Heart right ventricle (tissue), 16 donors: ENCODE measurements at regions not wholly inside any gene's neighbourhood (a gene's known extent, or its start where the extent isn't known, plus 50 kb on each side); places are given as distances from the start of the nearest gene placed in this dataset.

Experiments
- ATAC-seq, 8 donors: fragments of 200-7000 bp; cut with Tn5 transposase; one replicate each; pipeline ENCODE4 v1.9.1; 2020; ENCODE audit warnings: mild to moderate bottlenecking in 8 of 8, moderate library complexity in 8 of 8, moderate number of reproducible peaks in 1 of 8
- DNase-seq, 2 donors: peaks; one replicate each; pipeline ENCODE4 v3.0.0-alpha.2; 2020
- H3K27ac ChIP-seq, 10 donors: fragments of 200-600 bp; sonication (generic) in 2 of 10; one replicate each; pipeline versions ENCODE4 v1.5.0 to v1.8.0; 2020 to 2022; ENCODE audit warnings: mild to moderate bottlenecking in 3 of 10
- H3K27me3 ChIP-seq, 7 donors: fragments of 200-600 bp; one replicate each; pipeline ENCODE4 v1.8.0; 2021 to 2022; ENCODE audit warnings: mild to moderate bottlenecking in 2 of 7
- H3K36me3 ChIP-seq, 9 donors: fragments of 200-600 bp; sonication (generic) in 1 of 9; one replicate each; pipeline versions ENCODE4 v1.5.0 to v1.8.0; 2020 to 2022; ENCODE audit warnings: mild to moderate bottlenecking in 2 of 9
- H3K4me1 ChIP-seq, 9 donors: fragments of 200-600 bp; sonication (generic) in 1 of 9; one replicate each; pipeline versions ENCODE4 v1.5.0 to v1.8.0; 2020 to 2022; ENCODE audit warnings: mild to moderate bottlenecking in 4 of 9
- H3K4me3 ChIP-seq, 10 donors: fragments of 200-600 bp; sonication (generic) in 2 of 10; one replicate each; pipeline versions ENCODE4 v1.5.0 to v1.8.0; 2020 to 2022; ENCODE audit warnings: mild to moderate bottlenecking in 7 of 10, moderate library complexity in 2 of 10
- H3K9me3 ChIP-seq, 11 donors: fragments of 200-600 bp in 10 of 11; sonication (generic) in 2 of 11; one replicate each; pipeline versions ENCODE4 v1.5.0 to v1.8.0; 2013 to 2022; ENCODE audit warnings: mild to moderate bottlenecking in 2 of 11, control low read depth in 1 of 11, moderate library complexity in 1 of 11
- WGBS, 2 donors: extraction: QIAGEN DNeasy Blood & Tissue Kit; methylation state at CpG; one replicate each; pipeline ENCODE4 v1.1.7; 2013; ENCODE audit warnings: inconsistent platforms in 1 of 2; 5-methylcytosine and 5-hydroxymethylcytosine counted together
- intact Hi-C, 10 donors: fragments of 100-400 bp; cut with DNase I; formaldehyde crosslinking; loops; one replicate each; pipeline versions ENCODE4 v1.11.1 to v1.14.2; 2022
- TF ChIP-seq, protein P1 (sequence below), 9 donors: fragments of 200-600 bp; sonication (generic) in 2 of 9; IDR thresholded peaks; one replicate each; pipeline versions ENCODE4 v1.5.0 to v1.8.0; 2021 to 2022; ENCODE audit warnings: antibody characterized with exemption in 9 of 9, mild to moderate bottlenecking in 5 of 9, moderate library complexity in 1 of 9
- donor health status: Arrhythmogenic right ventricular cardiomyopathy.
- donor health status: ischemic (EF 13 %, LVEDD 7.1; RV severe dilation, severe dysfunction).
- donor health status: healthy with polysubstance abuse.
- donor health status: DM: no; HTN: yes; CAD: no.
- donor health status: DM: no; HTN: no; CAD: no.
- donor health status: ischemic (EF 25% LVEDD 6.9; RV normal size, moderate dysfunction).
- donor health status: ischemic (EF 25% LVEDD 5.7; RV mildly dilated, moderate dysfunction).
- donor health status: healthy.
- donor health status: DM: yes; HTN: yes; CAD: no.
- donor health status: Ischemic cardiomyopathy.
- donor health status: ischemic (EF 35%, LVEDD 5.7; RV mildly dilated, moderate dysfunction).
- donor health status: nonischemic (EF 11% LVEDD 7.7; RV severe dilation, severe dysfunction).
- donor health status: DM: yes; HTN: yes; CAD: no.
- donor health status: PGD.
- donor health status: ischemic (EF 29% LVEDD 5.4; RV normal size, mild dysfunction).
- donor health status: nonischemic (EF 23%, LVEDD 6.1; RV moderate dilation, normal function).

DNA sequence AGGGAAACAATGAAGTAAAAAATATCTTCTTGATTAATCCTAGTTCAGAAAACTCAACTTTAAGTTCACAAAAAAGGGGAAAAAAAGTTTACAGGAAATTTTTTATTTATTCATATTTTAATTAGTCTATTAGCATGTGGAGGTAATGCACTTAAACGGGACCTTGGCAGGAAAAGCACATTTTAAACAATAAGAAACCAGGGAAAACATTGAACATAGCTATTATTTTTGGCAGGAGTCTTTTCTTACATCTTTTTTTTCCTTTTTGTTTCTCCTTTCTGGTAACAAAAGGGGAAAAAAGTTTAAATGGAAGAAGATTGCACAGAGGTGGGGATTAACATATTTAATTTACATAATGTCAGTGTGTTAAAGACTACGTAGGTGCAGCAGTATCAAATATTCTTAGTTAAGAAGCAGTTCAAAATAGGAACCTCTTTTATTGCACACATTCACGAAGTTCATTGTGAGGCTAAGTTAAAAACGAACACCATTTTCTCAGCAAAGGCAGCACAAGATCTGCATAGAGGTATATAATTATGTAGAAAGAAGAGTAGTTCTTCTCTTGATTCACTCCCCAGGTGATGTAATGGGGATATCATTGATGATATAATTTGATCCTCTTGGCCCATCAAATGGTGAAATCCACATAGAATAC is 940.5 kb downstream of the CDH11 start:
- Histone ChIP-seq H3K27ac (no peak overlapping the region), H3K36me3 (no peaks in the 10 kb centered on the region), H3K4me1 (peaks cover 0 to 5% (median 0%) of the 10 kb centered on the region in 9 donors), H3K4me3 (no peak overlapping the region), H3K9me3 (peaks cover 0 to 29% (median 11%) of the 10 kb centered on the region in 11 donors), H3K27me3 (no peaks in the 10 kb centered on the region)
- WGBS, 2 donors = 64 to 75% methylated on average over 4 of the region's 4 CpGs
- ATAC-seq (no peak), DNase-seq (no peak)
- intact Hi-C loops = no loop called here
- TF ChIP-seq, protein P1, sequence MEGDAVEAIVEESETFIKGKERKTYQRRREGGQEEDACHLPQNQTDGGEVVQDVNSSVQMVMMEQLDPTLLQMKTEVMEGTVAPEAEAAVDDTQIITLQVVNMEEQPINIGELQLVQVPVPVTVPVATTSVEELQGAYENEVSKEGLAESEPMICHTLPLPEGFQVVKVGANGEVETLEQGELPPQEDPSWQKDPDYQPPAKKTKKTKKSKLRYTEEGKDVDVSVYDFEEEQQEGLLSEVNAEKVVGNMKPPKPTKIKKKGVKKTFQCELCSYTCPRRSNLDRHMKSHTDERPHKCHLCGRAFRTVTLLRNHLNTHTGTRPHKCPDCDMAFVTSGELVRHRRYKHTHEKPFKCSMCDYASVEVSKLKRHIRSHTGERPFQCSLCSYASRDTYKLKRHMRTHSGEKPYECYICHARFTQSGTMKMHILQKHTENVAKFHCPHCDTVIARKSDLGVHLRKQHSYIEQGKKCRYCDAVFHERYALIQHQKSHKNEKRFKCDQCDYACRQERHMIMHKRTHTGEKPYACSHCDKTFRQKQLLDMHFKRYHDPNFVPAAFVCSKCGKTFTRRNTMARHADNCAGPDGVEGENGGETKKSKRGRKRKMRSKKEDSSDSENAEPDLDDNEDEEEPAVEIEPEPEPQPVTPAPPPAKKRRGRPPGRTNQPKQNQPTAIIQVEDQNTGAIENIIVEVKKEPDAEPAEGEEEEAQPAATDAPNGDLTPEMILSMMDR (IDR thresholded peaks at IDR 0.05) = no peak

DNA sequence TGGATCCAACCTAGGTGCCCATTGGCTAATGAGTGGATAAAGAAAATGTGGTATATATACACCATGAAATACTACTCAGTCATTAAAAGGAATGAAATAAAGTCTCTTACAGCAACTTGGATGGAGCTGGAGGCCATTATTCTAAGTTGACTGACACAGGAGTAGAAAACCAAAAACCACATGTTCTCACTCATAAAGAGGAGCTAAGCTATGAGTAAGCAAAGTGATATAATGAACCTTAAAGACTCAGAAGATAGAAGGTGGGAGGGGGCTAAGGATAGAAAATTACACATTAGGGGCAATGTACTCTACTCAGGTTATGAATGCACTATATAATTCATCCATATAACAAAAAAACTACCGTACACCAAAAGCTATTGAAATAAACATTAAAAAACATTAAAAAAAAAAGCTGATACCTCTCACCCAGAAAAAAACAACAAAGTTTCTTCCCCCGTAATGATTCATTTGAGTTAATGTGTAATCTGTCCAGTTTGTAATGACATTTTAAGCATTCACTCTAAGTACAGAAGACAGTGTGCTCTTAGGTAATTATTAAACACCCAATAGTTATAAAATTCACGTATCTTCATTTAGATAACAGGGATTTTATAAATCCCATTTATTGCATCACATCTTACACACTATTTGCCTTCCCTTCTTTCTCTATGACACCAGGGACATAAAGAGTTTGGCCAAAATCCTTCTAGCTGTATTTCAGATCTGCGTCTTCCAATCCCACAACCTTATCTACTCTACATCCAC is 941.5 kb downstream of the CDH11 start:
- Histone ChIP-seq H3K9me3 (peaks cover 0 to 29% (median 11%) of the 10 kb centered on the region in 11 donors), H3K4me3 (no peak overlapping the region), H3K27ac (no peak overlapping the region), H3K27me3 (no peaks in the 10 kb centered on the region), H3K36me3 (no peaks in the 10 kb centered on the region), H3K4me1 (peaks cover 0 to 5% (median 0%) of the 10 kb centered on the region in 9 donors)
- ATAC-seq (no peak), DNase-seq (no peak)
- WGBS, 2 donors = 88 to 94% methylated on average over 4 of the region's 4 CpGs
- TF ChIP-seq, protein P1 (IDR thresholded peaks at IDR 0.05) = no peak
- intact Hi-C loops = no loop called here

DNA sequence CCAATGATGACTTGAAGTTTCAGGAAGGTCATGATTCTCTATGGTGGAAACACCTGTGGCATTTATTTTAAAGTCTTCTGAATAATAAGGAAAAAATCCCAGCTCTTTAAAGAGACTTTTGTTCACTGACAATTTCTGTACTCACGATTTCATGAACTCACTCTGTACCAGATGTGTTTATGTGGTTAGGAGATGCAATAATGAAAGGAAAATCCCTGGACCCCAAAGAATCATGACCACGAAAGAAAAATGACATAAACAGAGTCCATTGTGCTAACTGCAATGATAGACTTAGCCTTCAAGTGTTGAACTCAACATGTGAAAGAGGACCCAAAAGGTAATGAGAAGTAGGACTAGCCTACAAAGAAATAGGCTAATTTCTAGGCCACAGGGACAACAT is 947.5 kb downstream of the CDH11 start:
- Histone ChIP-seq H3K4me1 (no peaks in the 10 kb centered on the region), H3K4me3 (no peak overlapping the region), H3K9me3 (peaks cover 0 to 28% (median 11%) of the 10 kb centered on the region in 11 donors), H3K36me3 (no peaks in the 10 kb centered on the region), H3K27ac (no peak overlapping the region), H3K27me3 (no peaks in the 10 kb centered on the region)
- DNase-seq (no peak), ATAC-seq (no peak)
- intact Hi-C loops = no loop called here
- WGBS, 2 donors = 56 to 64% methylated on average over 2 of the region's 2 CpGs
- TF ChIP-seq, protein P1 (IDR thresholded peaks at IDR 0.05) = no peak

DNA sequence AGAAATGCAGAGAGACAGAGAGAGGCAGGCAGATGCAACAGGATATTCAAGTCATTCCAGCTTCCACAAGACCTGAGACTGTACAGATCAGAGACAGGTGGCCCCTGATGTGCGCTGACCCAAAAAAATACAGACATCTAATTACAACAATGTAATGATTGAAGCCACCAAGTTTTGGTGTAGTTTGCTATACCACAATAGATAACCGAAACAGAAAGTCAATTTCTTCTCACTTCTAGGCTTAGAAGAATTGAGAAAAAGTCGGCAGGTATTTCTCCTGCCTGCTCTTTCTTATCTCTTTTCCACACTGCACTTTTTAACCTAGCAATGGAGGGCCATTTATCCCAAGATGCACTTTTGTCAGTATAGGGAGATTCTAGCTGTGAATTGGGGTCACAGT is 949.2 kb downstream of the CDH11 start:
- WGBS, 2 donors = 86 to 87% methylated on average over 3 of the region's 3 CpGs
- H3K4me3 ChIP-seq = no peak overlapping the region
- peaks cover 0 to 12% (median under 1%) of the 10 kb centered on the region in 11 donors for H3K9me3 ChIP-seq
- no peaks in the 10 kb centered on the region for H3K4me1 ChIP-seq
- intact Hi-C loops = no loop called here
- DNase-seq (no peak), ATAC-seq (no peak)
- TF ChIP-seq, protein P1 (IDR thresholded peaks at IDR 0.05) = no peak
- H3K27ac ChIP-seq = no peak overlapping the region
- H3K36me3 ChIP-seq = no peaks in the 10 kb centered on the region
- no peaks in the 10 kb centered on the region for H3K27me3 ChIP-seq
